Ovary (tissue), 3 donors: ENCODE measurements at regions not wholly inside any gene's neighbourhood (a gene's known extent, or its start where the extent isn't known, plus 50 kb on each side); places are given as distances from the start of the nearest gene placed in this dataset.

Experiments
- CTCF ChIP-seq, 3 donors: fragments of 450-650 bp in 2 of 3; fragments of 200-600 bp in 1 of 3; IDR thresholded peaks; one replicate each; pipeline versions ENCODE4 v1.5.1 to v1.8.0; 2016 to 2022; ENCODE audit warnings: antibody characterized with exemption in 3 of 3, mild to moderate bottlenecking in 1 of 3
- EP300 ChIP-seq: sonication (generic); formaldehyde crosslinking; IDR thresholded peaks from one replicate; pipeline ENCODE4 v1.6.1; 2017; ENCODE audit warnings: antibody characterized with exemption
- POLR2A ChIP-seq: fragments of 450-650 bp; IDR thresholded peaks from one replicate; pipeline ENCODE4 v1.6.1; 2017; ENCODE audit warnings: antibody characterized with exemption, mild to moderate bottlenecking, moderate library complexity
- donor health status: DM: no; HTN: no; CAD: no.

GRCh38 chr18:47683774-47684173 is 246.7 kb downstream of the SMAD2 start:
- no peak for TF ChIP-seq CTCF (IDR thresholded peaks at IDR 0.05)
- no peak for TF ChIP-seq POLR2A
- no peak for TF ChIP-seq EP300
